Stimulated activated memory B cell treated with anti-CD40 and anti-IgM and Interleukin-4, amounts not matched to agents 10 μg/mL and 1 μg/mL and 100 μg/mL, for 72 hours (primary cell): ENCODE measurements at regions not wholly inside any gene's neighbourhood (a gene's known extent, or its start where the extent isn't known, plus 50 kb on each side); places are given as distances from the start of the nearest gene placed in this dataset.
"Not testable (repeated sequence)": the region's sequence is repeated elsewhere in the genome, so short reads cannot be mapped to it uniquely, and the experiment has no call there.

Experiments used
- ATAC-seq: fragments of 150-1000 bp; cut with Tn5 transposase; 2 replicates; pipeline ENCODE4 v1.10.0; 2021
- H3K27ac Mint-ChIP-seq: one replicate; pipeline ENCODE4 v1.8.0; 2022; ENCODE audit warnings: mild to moderate bottlenecking, mixed read lengths
- H3K27me3 Mint-ChIP-seq: one replicate; pipeline ENCODE4 v1.8.0; 2022; ENCODE audit warnings: mixed read lengths
- H3K36me3 Mint-ChIP-seq: one replicate; pipeline ENCODE4 v1.8.0; 2022; ENCODE audit warnings: mixed read lengths
- H3K4me1 Mint-ChIP-seq: one replicate; pipeline ENCODE4 v1.8.0; 2022; ENCODE audit warnings: mixed read lengths
- H3K4me3 Mint-ChIP-seq: one replicate; pipeline ENCODE4 v1.8.0; 2022; ENCODE audit warnings: mild to moderate bottlenecking, moderate library complexity, mixed read lengths
- H3K9me3 Mint-ChIP-seq: one replicate; pipeline ENCODE4 v1.8.0; 2022; ENCODE audit warnings: mixed read lengths

GRCh38 chr5:163089926-163090325, 347.5 kb upstream of the CCNG1 start:
- no peaks in the 10 kb centered on the region for H3K36me3 Mint-ChIP-seq
- H3K27me3 Mint-ChIP-seq, result no peaks in the 10 kb centered on the region
- ATAC-seq, result no peak
- no peaks in the 10 kb centered on the region for H3K4me1 Mint-ChIP-seq
- no peak overlapping the region for H3K27ac Mint-ChIP-seq
- peaks cover 3% of the 10 kb centered on the region for H3K9me3 Mint-ChIP-seq
- no peak overlapping the region for H3K4me3 Mint-ChIP-seq

GRCh38 chr5:163094492-163095180, 342.8 kb upstream of the CCNG1 start:
- Mint-ChIP-seq H3K27me3 (no peaks in the 10 kb centered on the region), H3K4me3 (no peak overlapping the region), H3K27ac (no peak overlapping the region), H3K36me3 (no peaks in the 10 kb centered on the region), H3K9me3 (no peaks in the 10 kb centered on the region), H3K4me1 (no peaks in the 10 kb centered on the region)
- no peak for ATAC-seq

- Mint-ChIP-seq H3K36me3 (no peaks in the 10 kb centered on the region), H3K4me3 (no peak overlapping the region), H3K27ac (no peak overlapping the region), H3K9me3 (peaks cover 2% of the 10 kb centered on the region), H3K27me3 (no peaks in the 10 kb centered on the region), H3K4me1 (no peaks in the 10 kb centered on the region)
- no peak for ATAC-seq
These were observed 332.9 kb upstream of the CCNG1 start for GRCh38 chr5:163104464-163104863.

GRCh38 chr5:163105456-163105855, 331.9 kb upstream of the CCNG1 start:
- Mint-ChIP-seq H3K9me3 (peaks cover 2% of the 10 kb centered on the region), H3K4me1 (no peaks in the 10 kb centered on the region), H3K4me3 (no peak overlapping the region), H3K27me3 (no peaks in the 10 kb centered on the region), H3K36me3 (no peaks in the 10 kb centered on the region), H3K27ac (no peak overlapping the region)
- no peak for ATAC-seq

GRCh38 chr5:163106098-163106497, 331.3 kb upstream of the CCNG1 start:
- Mint-ChIP-seq H3K27ac (no peak overlapping the region), H3K4me1 (no peaks in the 10 kb centered on the region), H3K27me3 (no peaks in the 10 kb centered on the region), H3K4me3 (no peak overlapping the region), H3K36me3 (no peaks in the 10 kb centered on the region), H3K9me3 (no peaks in the 10 kb centered on the region)
- no peak for ATAC-seq

- no peak overlapping the region for H3K27ac Mint-ChIP-seq
- no peaks in the 10 kb centered on the region for H3K27me3 Mint-ChIP-seq
- no peaks in the 10 kb centered on the region for H3K4me1 Mint-ChIP-seq
- H3K9me3 Mint-ChIP-seq, result no peaks in the 10 kb centered on the region
- ATAC-seq, result no peak
- H3K4me3 Mint-ChIP-seq, result no peak overlapping the region
- H3K36me3 Mint-ChIP-seq, result no peaks in the 10 kb centered on the region
These were observed 329.0 kb upstream of the CCNG1 start for GRCh38 chr5:163108351-163108750.

GRCh38 chr5:163115011-163115410, 322.4 kb upstream of the CCNG1 start:
- no peaks in the 10 kb centered on the region for H3K36me3 Mint-ChIP-seq
- no peak for ATAC-seq
- H3K27ac Mint-ChIP-seq, result no peak overlapping the region
- H3K4me1 Mint-ChIP-seq, result no peaks in the 10 kb centered on the region
- H3K4me3 Mint-ChIP-seq, result no peak overlapping the region
- peaks cover 15% of the 10 kb centered on the region for H3K9me3 Mint-ChIP-seq
- H3K27me3 Mint-ChIP-seq, result no peaks in the 10 kb centered on the region

GRCh38 chr5:163116618-163117017, 320.8 kb upstream of the CCNG1 start:
- not testable (repeated sequence) for H3K27me3 Mint-ChIP-seq

GRCh38 chr5:163134061-163134460, 303.3 kb upstream of the CCNG1 start:
- Mint-ChIP-seq H3K27ac (no peak overlapping the region), H3K4me1 (no peaks in the 10 kb centered on the region), H3K4me3 (no peak overlapping the region), H3K9me3 (no peaks in the 10 kb centered on the region), H3K27me3 (no peaks in the 10 kb centered on the region), H3K36me3 (no peaks in the 10 kb centered on the region)
- ATAC-seq, result no peak

More at GRCh38 chr5:163116618-163117017, 320.8 kb upstream of the CCNG1 start:
- H3K4me3 Mint-ChIP-seq, H3K4me1 Mint-ChIP-seq, ATAC-seq, H3K27ac Mint-ChIP-seq, H3K36me3 Mint-ChIP-seq: not testable (repeated sequence)
- peaks cover 15% of the 10 kb centered on the region for H3K9me3 Mint-ChIP-seq

GRCh38 chr5:163135849-163136248, 301.5 kb upstream of the CCNG1 start:
- H3K4me1 Mint-ChIP-seq, result no peaks in the 10 kb centered on the region
- no peaks in the 10 kb centered on the region for H3K27me3 Mint-ChIP-seq
- H3K9me3 Mint-ChIP-seq, result peaks cover 2% of the 10 kb centered on the region
- H3K36me3 Mint-ChIP-seq, result no peaks in the 10 kb centered on the region
- ATAC-seq, result no peak
- no peak overlapping the region for H3K27ac Mint-ChIP-seq
- no peak overlapping the region for H3K4me3 Mint-ChIP-seq

- Mint-ChIP-seq H3K27ac (no peak overlapping the region), H3K9me3 (peaks cover 8% of the 10 kb centered on the region), H3K27me3 (no peaks in the 10 kb centered on the region), H3K4me3 (no peak overlapping the region), H3K4me1 (no peaks in the 10 kb centered on the region), H3K36me3 (no peaks in the 10 kb centered on the region)
- no peak for ATAC-seq
These were observed 275.9 kb upstream of the CCNG1 start for GRCh38 chr5:163161512-163161911.

- peaks cover 7% of the 10 kb centered on the region for H3K9me3 Mint-ChIP-seq
- no peaks in the 10 kb centered on the region for H3K27me3 Mint-ChIP-seq
- H3K27ac Mint-ChIP-seq, result no peak overlapping the region
- H3K4me1 Mint-ChIP-seq, result no peaks in the 10 kb centered on the region
- no peak overlapping the region for H3K4me3 Mint-ChIP-seq
- ATAC-seq, result no peak
- H3K36me3 Mint-ChIP-seq, result no peaks in the 10 kb centered on the region
These were observed 274.8 kb upstream of the CCNG1 start for GRCh38 chr5:163162645-163163044.

GRCh38 chr5:163163858-163164257, 273.5 kb upstream of the CCNG1 start:
- Mint-ChIP-seq H3K27ac (no peak overlapping the region), H3K4me1 (no peaks in the 10 kb centered on the region), H3K4me3 (no peak overlapping the region), H3K36me3 (no peaks in the 10 kb centered on the region), H3K27me3 (no peaks in the 10 kb centered on the region), H3K9me3 (peaks cover 10% of the 10 kb centered on the region)
- no peak for ATAC-seq

- H3K27ac Mint-ChIP-seq, result no peak overlapping the region
- no peaks in the 10 kb centered on the region for H3K27me3 Mint-ChIP-seq
- ATAC-seq, result no peak
- no peak overlapping the region for H3K4me3 Mint-ChIP-seq
- H3K4me1 Mint-ChIP-seq, result no peaks in the 10 kb centered on the region
- H3K36me3 Mint-ChIP-seq, result no peaks in the 10 kb centered on the region
- H3K9me3 Mint-ChIP-seq, result peaks cover 15% of the 10 kb centered on the region
These were observed 272.1 kb upstream of the CCNG1 start for GRCh38 chr5:163165277-163165676.

- H3K36me3 Mint-ChIP-seq, H3K4me3 Mint-ChIP-seq, H3K4me1 Mint-ChIP-seq, H3K27ac Mint-ChIP-seq, ATAC-seq, H3K27me3 Mint-ChIP-seq: not testable (repeated sequence)
- H3K9me3 Mint-ChIP-seq, result peaks cover 15% of the 10 kb centered on the region
These were observed 267.2 kb upstream of the CCNG1 start for GRCh38 chr5:163170161-163170560.

- Mint-ChIP-seq H3K4me1 (no peaks in the 10 kb centered on the region), H3K4me3 (no peak overlapping the region), H3K9me3 (peaks cover 8% of the 10 kb centered on the region), H3K27me3 (no peaks in the 10 kb centered on the region), H3K36me3 (no peaks in the 10 kb centered on the region), H3K27ac (no peak overlapping the region)
- no peak for ATAC-seq
These were observed 264.7 kb upstream of the CCNG1 start for GRCh38 chr5:163172540-163173338.
